Testis (tissue), 2 donors: ENCODE measurements at regions not wholly inside any gene's neighbourhood (a gene's known extent, or its start where the extent isn't known, plus 50 kb on each side); places are given as distances from the start of the nearest gene placed in this dataset.
"Not testable (repeated sequence)": the region's sequence is repeated elsewhere in the genome, so short reads cannot be mapped to it uniquely, and the experiment has no call there.

Experiments
- DNase-seq: peaks from one replicate; pipeline ENCODE4 v3.0.0-alpha.2; 2019
- H3K27ac ChIP-seq, 2 donors: fragments of 200-600 bp; sonication (generic); one replicate each; pipeline ENCODE4 v1.5.1; 2019
- H3K27me3 ChIP-seq: fragments of 200-600 bp; sonication (generic); one replicate; pipeline ENCODE4 v1.5.1; 2019
- H3K36me3 ChIP-seq: fragments of 200-600 bp; sonication (generic); one replicate; pipeline ENCODE4 v1.5.1; 2017; ENCODE audit warnings: low read depth; ENCODE audit errors: missing control alignments
- H3K4me1 ChIP-seq: fragments of 200-600 bp; sonication (generic); one replicate; pipeline ENCODE4 v1.5.1; 2019
- H3K4me3 ChIP-seq, 2 donors: fragments of 200-600 bp; sonication (generic); one replicate each; pipeline ENCODE4 v1.5.1; 2017 to 2019
- H3K9me3 ChIP-seq: fragments of 200-600 bp; sonication (generic); one replicate; pipeline ENCODE4 v1.5.1; 2017
- POLR2A ChIP-seq: fragments of 450-650 bp; IDR thresholded peaks from one replicate; pipeline ENCODE4 v1.6.1; 2017; ENCODE audit warnings: antibody characterized with exemption, mild to moderate bottlenecking, moderate library complexity
- WGBS, 2 donors: methylation state at CpG; one replicate each; pipeline ENCODE4 v1.1.5; 2018; 5-methylcytosine and 5-hydroxymethylcytosine counted together
- intact Hi-C: fragments of 100-400 bp; cut with DNase I; formaldehyde crosslinking; loops from one replicate; pipeline ENCODE4 v1.15.1; 2023; ENCODE audit warnings: low total_unique reads
- TF ChIP-seq, protein P1 (sequence below), 3 experiments: fragments of 450-650 bp in 2 of 3; fragments of 200-600 bp in 1 of 3; sonication (generic) in 1 of 3; IDR thresholded peaks; one replicate each; pipeline ENCODE4 v1.5.1; 2016 to 2019; ENCODE audit warnings: antibody characterized with exemption in 3 of 3, mild to moderate bottlenecking in 2 of 3, moderate library complexity in 1 of 3

DNA sequence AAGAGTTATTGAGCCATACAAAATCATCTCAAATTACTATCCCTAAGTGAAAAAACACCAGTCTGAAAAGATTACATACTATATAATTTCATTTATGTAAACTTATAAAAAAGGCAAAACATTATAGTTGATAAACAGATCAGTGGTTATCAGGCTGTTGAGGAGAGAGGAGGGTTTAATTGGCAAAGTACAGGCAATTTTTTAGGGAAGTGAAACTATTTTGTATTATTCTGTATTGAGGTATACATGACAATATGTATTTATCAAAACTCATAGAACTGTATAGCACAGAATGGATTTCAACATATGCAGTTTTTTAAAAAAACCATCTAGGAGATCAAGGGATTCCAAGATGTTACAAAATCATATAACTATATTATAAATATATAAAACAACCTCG is 403.7 kb downstream of the LTN1 start:
- H3K4me1 ChIP-seq, result no peaks in the 10 kb centered on the region
- H3K27me3 ChIP-seq, result no peaks in the 10 kb centered on the region
- no peak for DNase-seq
- no peaks in the 10 kb centered on the region for H3K36me3 ChIP-seq
- intact Hi-C loops, result no loop called here
- WGBS, 2 donors, result 88 to 94% methylated on average over 1 of the region's 1 CpG
- no peak overlapping the region for H3K4me3 ChIP-seq
- H3K27ac ChIP-seq, result no peak overlapping the region
- no peaks in the 10 kb centered on the region for H3K9me3 ChIP-seq
- TF ChIP-seq POLR2A, result no peak
- TF ChIP-seq, protein P1, sequence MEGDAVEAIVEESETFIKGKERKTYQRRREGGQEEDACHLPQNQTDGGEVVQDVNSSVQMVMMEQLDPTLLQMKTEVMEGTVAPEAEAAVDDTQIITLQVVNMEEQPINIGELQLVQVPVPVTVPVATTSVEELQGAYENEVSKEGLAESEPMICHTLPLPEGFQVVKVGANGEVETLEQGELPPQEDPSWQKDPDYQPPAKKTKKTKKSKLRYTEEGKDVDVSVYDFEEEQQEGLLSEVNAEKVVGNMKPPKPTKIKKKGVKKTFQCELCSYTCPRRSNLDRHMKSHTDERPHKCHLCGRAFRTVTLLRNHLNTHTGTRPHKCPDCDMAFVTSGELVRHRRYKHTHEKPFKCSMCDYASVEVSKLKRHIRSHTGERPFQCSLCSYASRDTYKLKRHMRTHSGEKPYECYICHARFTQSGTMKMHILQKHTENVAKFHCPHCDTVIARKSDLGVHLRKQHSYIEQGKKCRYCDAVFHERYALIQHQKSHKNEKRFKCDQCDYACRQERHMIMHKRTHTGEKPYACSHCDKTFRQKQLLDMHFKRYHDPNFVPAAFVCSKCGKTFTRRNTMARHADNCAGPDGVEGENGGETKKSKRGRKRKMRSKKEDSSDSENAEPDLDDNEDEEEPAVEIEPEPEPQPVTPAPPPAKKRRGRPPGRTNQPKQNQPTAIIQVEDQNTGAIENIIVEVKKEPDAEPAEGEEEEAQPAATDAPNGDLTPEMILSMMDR (IDR thresholded peaks at IDR 0.05), result no peak

DNA sequence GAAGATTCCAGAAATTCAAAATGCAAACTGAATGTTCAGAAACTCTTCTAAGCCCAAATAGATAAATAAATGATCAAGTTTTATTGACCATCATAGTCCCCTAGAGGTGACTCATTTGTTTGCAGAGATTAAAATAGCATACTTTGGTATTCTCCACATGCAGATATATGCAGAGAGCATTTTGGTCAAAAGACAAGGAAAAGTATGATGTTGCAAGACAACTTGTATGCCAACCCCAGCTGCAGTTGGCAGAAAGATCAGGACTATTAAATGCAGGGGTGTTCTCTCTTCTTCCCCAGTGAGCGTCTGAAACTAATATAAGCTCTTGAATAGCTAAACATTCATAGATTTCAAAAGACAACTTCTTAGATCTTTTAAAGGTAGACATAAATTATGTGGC is 404.9 kb downstream of the LTN1 start:
- Histone ChIP-seq H3K36me3 (no peaks in the 10 kb centered on the region), H3K27ac (no peak overlapping the region), H3K4me1 (no peaks in the 10 kb centered on the region), H3K27me3 (no peaks in the 10 kb centered on the region), H3K9me3 (no peaks in the 10 kb centered on the region), H3K4me3 (no peak overlapping the region)
- DNase-seq, result no peak
- intact Hi-C loops, result no loop called here
- WGBS, 2 donors, result 0 to 51% methylated on average over 1 of the region's 1 CpG
- TF ChIP-seq, protein P1 (IDR thresholded peaks at IDR 0.05), result no peak
- TF ChIP-seq POLR2A, result no peak

DNA sequence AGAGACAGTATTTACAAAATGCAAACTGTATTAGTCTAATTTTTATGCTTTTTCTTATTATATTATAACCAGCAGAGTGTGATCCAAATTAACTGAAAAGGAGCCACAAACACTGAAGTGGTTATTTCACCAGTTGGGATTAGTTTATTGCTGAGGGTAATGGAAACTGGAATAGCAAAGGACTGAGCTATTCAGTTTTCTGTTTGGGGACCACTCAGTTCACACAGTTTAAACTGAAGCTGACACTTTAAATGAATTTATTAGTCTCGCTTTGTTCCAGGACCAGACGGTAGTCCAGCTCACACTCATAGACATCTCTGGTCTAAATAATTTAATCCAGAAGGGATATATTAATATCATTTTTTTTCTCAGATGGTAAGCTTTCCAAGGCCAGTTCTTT is 410.7 kb downstream of the LTN1 start:
- 85 to 92% methylated on average over 2 of the region's 2 CpGs for WGBS, 2 donors
- no peaks in the 10 kb centered on the region for H3K4me1 ChIP-seq
- H3K36me3 ChIP-seq, result no peaks in the 10 kb centered on the region
- H3K9me3 ChIP-seq, result no peaks in the 10 kb centered on the region
- TF ChIP-seq, protein P1 (IDR thresholded peaks at IDR 0.05), result no peak
- TF ChIP-seq POLR2A, result no peak
- no peaks in the 10 kb centered on the region for H3K27me3 ChIP-seq
- no peak overlapping the region for H3K27ac ChIP-seq
- no peak overlapping the region for H3K4me3 ChIP-seq
- DNase-seq, result no peak
- intact Hi-C loops, result no loop called here

DNA sequence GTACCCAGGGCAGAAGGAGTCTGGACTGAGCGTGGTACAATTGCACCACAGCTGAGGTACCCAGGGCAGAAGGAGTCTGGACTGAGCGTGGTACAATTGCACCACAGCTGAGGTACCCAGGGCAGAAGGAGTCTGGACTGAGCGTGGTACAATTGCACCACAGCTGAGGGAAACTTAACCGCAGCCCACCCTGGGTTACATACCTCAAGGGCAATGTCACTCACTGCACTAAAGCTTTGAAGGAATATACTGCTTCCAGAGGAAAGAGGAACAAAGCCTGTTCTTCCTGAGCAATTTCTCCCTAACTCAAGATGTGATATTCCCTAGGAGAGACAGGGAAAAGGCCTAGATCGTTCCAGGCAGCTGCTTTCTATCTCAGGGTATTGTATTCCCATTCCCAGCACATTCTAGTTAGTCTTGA is 411.4 kb downstream of the LTN1 start:
- DNase-seq, H3K27me3 ChIP-seq, H3K4me1 ChIP-seq, intact Hi-C loops, H3K9me3 ChIP-seq, H3K27ac ChIP-seq, H3K36me3 ChIP-seq, H3K4me3 ChIP-seq: not testable (repeated sequence)
- 86 to 87% methylated on average over 5 of the region's 5 CpGs for WGBS, 2 donors

DNA sequence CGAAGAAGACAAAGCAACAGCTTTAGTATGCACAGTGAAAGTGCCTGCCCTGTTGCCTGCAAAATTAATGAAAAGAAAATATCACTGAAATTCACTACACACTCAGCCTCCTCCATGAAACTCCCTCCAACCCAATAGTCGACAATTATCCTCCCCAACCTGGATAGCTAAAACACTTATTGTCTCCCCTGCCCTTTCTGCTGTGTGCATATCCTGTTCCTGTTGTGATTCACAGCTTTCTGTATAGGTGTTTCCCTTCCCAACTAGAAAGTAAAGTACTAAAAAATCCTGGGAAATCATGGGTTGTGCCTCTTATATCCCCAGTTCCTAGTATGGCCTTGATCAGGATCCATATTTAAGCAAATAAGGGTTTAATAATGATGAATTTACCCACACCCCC is 412.1 kb downstream of the LTN1 start:
- no peaks in the 10 kb centered on the region for H3K9me3 ChIP-seq
- TF ChIP-seq, protein P1 (IDR thresholded peaks at IDR 0.05), result no peak
- whole genome bisulfite sequencing, 2 donors, result 77 to 86% methylated on average over 2 of the region's 2 CpGs
- no peaks in the 10 kb centered on the region for H3K4me1 ChIP-seq
- H3K4me3 ChIP-seq, result no peak overlapping the region
- H3K36me3 ChIP-seq, result no peaks in the 10 kb centered on the region
- no peak for DNase-seq
- H3K27me3 ChIP-seq, result no peaks in the 10 kb centered on the region
- no peak overlapping the region for H3K27ac ChIP-seq
- intact Hi-C loops, result no loop called here
